ENCODE measurements at regions not wholly inside any gene's neighbourhood (a gene's known extent, or its start where the extent isn't known, plus 50 kb on each side); places are given as distances from the start of the nearest gene placed in this dataset.

GRCh38 chr6:15901141-15902115 is 227.5 kb upstream of the MYLIP start:
- TF ChIP-seq CTCF (conservative IDR thresholded peaks at IDR 0.05) (no peak), ZFX (IDR thresholded peaks at IDR 0.05) (no peak)
